Fibroblast of lung (primary cell): ENCODE measurements at regions not wholly inside any gene's neighbourhood (a gene's known extent, or its start where the extent isn't known, plus 50 kb on each side); places are given as distances from the start of the nearest gene placed in this dataset.

Experiments used
- DNase-seq, 2 donors: peaks; one replicate each; pipeline versions ENCODE4 v3.0.0 to v3.0.0-alpha.2; 2010; ENCODE audit warnings: low read depth in 2 of 2
- H2AFZ ChIP-seq: 2 replicates; pipeline ENCODE4 v1.5.1; 2012; ENCODE audit warnings: low read length, control low read depth, inconsistent platforms
- H3K27ac ChIP-seq: 2 replicates; pipeline ENCODE4 v1.5.1; 2011; ENCODE audit warnings: low read length, control low read depth; ENCODE audit not compliant: insufficient read depth
- H3K27me3 ChIP-seq: 2 replicates; pipeline ENCODE4 v1.5.1; 2011; ENCODE audit warnings: mild to moderate bottlenecking, low read length; ENCODE audit not compliant: control insufficient read depth, insufficient read depth
- H3K36me3 ChIP-seq: 2 replicates; pipeline ENCODE4 v1.5.1; 2011; ENCODE audit warnings: low read length; ENCODE audit not compliant: control insufficient read depth, insufficient read depth
- H3K4me1 ChIP-seq: 2 replicates; pipeline ENCODE4 v1.5.1; 2011; ENCODE audit warnings: low read length; ENCODE audit not compliant: control insufficient read depth, insufficient read depth; ENCODE audit errors: extremely low read depth
- H3K4me2 ChIP-seq: 2 replicates; pipeline ENCODE4 v1.5.1; 2011; ENCODE audit warnings: low read length, control low read depth; ENCODE audit not compliant: insufficient read depth; ENCODE audit errors: extremely low read depth
- H3K4me3 ChIP-seq, 4 experiments: fragments of 200-600 bp in 1 of 4; sonication (generic) in 1 of 4; replicated peaks in 1 of 4; 2 replicates each; pipeline ENCODE4 v1.5.1; 2011 to 2016; ENCODE audit warnings: low read length in 4 of 4, low read depth in 3 of 4, mild to moderate bottlenecking in 3 of 4, control low read depth in 2 of 4, inconsistent platforms in 1 of 4, mixed read lengths in 1 of 4; ENCODE audit not compliant: insufficient read depth in 1 of 4; ENCODE audit errors: control extremely low read depth in 1 of 4
- H3K79me2 ChIP-seq: 2 replicates; pipeline ENCODE4 v1.5.1; 2012; ENCODE audit warnings: mild to moderate bottlenecking, low read length, inconsistent platforms; ENCODE audit not compliant: control insufficient read depth, insufficient read depth
- H3K9ac ChIP-seq: 2 replicates; pipeline ENCODE4 v1.5.1; 2011; ENCODE audit warnings: mild to moderate bottlenecking, low read length, control low read depth; ENCODE audit not compliant: insufficient read depth
- H3K9me3 ChIP-seq: 2 replicates; pipeline ENCODE4 v1.5.1; 2012; ENCODE audit warnings: low read depth, low read length; ENCODE audit not compliant: control insufficient read depth, insufficient read depth
- H4K20me1 ChIP-seq: 2 replicates; pipeline ENCODE4 v1.5.1; 2011; ENCODE audit warnings: low read length; ENCODE audit not compliant: control insufficient read depth, insufficient read depth; ENCODE audit errors: extremely low read depth
- EZH2 ChIP-seq: IDR thresholded peaks from 2 replicates; pipeline ENCODE4 v1.5.1; 2012; ENCODE audit warnings: low read length, control low read depth, mild to moderate bottlenecking; ENCODE audit errors: missing control alignments
- TF ChIP-seq, protein P1 (sequence below), 2 donors: IDR thresholded peaks in 1 of 2; conservative IDR thresholded peaks in 1 of 2; 1 replicate in 1 of 2; 2 replicates in 1 of 2; pipeline ENCODE4 v1.5.1; 2011 to 2012; ENCODE audit warnings: low read length in 2 of 2, control low read depth in 1 of 2, inconsistent platforms in 1 of 2, low read depth in 1 of 2, mild to moderate bottlenecking in 1 of 2

DNA sequence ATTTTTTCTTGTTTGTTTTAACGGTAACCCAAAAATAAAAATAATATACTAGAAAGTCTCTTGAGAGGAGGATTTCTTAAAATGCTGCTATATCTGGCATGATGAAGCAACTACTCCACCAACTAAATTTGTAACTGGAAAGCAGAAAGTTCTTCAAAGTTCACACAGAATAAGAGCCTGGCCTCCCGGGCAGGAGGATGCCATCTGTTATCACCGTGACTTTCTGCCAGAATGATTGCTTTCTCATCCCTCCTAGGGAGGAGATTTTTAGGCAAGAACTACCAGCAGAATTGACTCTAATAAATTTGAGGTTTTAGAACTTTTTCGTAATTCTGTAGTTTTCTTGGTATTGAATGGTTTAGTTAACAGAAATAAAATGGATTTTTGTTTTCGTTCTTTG, 464.6 kb upstream of the ACTBL2 start:
- H3K4me3 ChIP-seq: no peak overlapping the region
- H3K36me3 ChIP-seq: no peaks in the 10 kb centered on the region
- no peaks in the 10 kb centered on the region for H3K9me3 ChIP-seq
- H3K27me3 ChIP-seq: no peaks in the 10 kb centered on the region
- H2AFZ ChIP-seq: no peak overlapping the region
- no peaks in the 10 kb centered on the region for H4K20me1 ChIP-seq
- H3K79me2 ChIP-seq: no peaks in the 10 kb centered on the region
- H3K27ac ChIP-seq: no peak overlapping the region
- H3K4me2 ChIP-seq: no peak overlapping the region
- no peaks in the 10 kb centered on the region for H3K4me1 ChIP-seq
- peak in 1 of 2 donors; percentile 30 for DNase-seq
- TF ChIP-seq EZH2: no peak
- TF ChIP-seq, protein P1, sequence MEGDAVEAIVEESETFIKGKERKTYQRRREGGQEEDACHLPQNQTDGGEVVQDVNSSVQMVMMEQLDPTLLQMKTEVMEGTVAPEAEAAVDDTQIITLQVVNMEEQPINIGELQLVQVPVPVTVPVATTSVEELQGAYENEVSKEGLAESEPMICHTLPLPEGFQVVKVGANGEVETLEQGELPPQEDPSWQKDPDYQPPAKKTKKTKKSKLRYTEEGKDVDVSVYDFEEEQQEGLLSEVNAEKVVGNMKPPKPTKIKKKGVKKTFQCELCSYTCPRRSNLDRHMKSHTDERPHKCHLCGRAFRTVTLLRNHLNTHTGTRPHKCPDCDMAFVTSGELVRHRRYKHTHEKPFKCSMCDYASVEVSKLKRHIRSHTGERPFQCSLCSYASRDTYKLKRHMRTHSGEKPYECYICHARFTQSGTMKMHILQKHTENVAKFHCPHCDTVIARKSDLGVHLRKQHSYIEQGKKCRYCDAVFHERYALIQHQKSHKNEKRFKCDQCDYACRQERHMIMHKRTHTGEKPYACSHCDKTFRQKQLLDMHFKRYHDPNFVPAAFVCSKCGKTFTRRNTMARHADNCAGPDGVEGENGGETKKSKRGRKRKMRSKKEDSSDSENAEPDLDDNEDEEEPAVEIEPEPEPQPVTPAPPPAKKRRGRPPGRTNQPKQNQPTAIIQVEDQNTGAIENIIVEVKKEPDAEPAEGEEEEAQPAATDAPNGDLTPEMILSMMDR (conservative IDR thresholded peaks at IDR 0.05 in 1 of 2, IDR thresholded peaks at IDR 0.05 in 1 of 2; ENCODE audit: low read depth in 1 of 2, low read length in 2 of 2): no peak
- H3K9ac ChIP-seq: no peak overlapping the region

DNA sequence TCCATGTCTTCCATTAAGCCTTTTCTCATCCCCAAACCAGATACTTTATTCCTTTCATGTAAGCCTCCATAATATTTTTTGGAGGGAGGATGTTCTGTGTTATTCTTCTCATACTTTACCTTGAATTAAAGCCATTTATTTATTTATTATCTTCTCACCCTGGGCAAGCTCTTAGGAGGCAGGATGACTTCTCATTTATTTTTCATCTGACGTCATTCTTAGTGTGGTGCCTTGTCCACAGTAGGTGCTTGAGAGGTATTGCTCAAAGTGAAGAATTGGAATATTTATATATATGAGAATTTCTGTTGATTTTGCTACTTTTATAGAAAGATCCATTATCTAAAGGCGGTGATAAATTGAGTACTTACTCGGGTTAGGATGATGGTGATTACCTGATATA, 458.3 kb upstream of the ACTBL2 start:
- H4K20me1 ChIP-seq: no peaks in the 10 kb centered on the region
- H3K4me3 ChIP-seq: no peak overlapping the region
- H3K27ac ChIP-seq: no peak overlapping the region
- no peak overlapping the region for H3K4me2 ChIP-seq
- H2AFZ ChIP-seq: no peak overlapping the region
- peaks cover 4% of the 10 kb centered on the region for H3K4me1 ChIP-seq
- no peaks in the 10 kb centered on the region for H3K9me3 ChIP-seq
- H3K27me3 ChIP-seq: no peaks in the 10 kb centered on the region
- no peaks in the 10 kb centered on the region for H3K79me2 ChIP-seq
- H3K9ac ChIP-seq: no peak overlapping the region
- DNase-seq: no peak
- no peaks in the 10 kb centered on the region for H3K36me3 ChIP-seq
- TF ChIP-seq EZH2: no peak
- TF ChIP-seq, protein P1 (conservative IDR thresholded peaks at IDR 0.05 in 1 of 2, IDR thresholded peaks at IDR 0.05 in 1 of 2; ENCODE audit: low read depth in 1 of 2, low read length in 2 of 2): no peak

DNA sequence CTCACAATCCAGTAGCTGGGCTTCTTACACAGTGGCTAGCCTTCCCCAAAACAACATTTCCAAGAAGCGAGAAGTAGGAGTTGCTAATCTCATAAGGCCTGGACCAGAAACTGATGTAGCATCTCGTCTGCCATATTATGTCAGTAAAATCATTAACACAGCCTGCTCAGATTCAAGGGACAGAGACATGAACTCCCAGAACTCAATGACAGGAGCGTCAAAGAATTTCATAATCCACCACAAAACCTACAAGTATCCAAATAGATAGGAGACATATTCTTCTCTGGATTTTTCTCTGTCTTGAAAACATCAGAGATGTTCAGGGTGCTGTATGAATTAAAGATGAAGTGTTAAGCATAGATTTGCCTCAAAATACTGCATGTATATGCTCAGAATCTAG, 457.6 kb upstream of the ACTBL2 start:
- no peaks in the 10 kb centered on the region for H4K20me1 ChIP-seq
- H3K27me3 ChIP-seq: no peaks in the 10 kb centered on the region
- no peak overlapping the region for H3K4me3 ChIP-seq
- no peak overlapping the region for H3K27ac ChIP-seq
- no peak overlapping the region for H3K4me2 ChIP-seq
- H3K9ac ChIP-seq: no peak overlapping the region
- no peaks in the 10 kb centered on the region for H3K36me3 ChIP-seq
- H3K4me1 ChIP-seq: peaks cover 4% of the 10 kb centered on the region
- TF ChIP-seq, protein P1 (conservative IDR thresholded peaks at IDR 0.05 in 1 of 2, IDR thresholded peaks at IDR 0.05 in 1 of 2; ENCODE audit: low read depth in 1 of 2, low read length in 2 of 2): no peak
- no peak for TF ChIP-seq EZH2
- H3K9me3 ChIP-seq: no peaks in the 10 kb centered on the region
- no peaks in the 10 kb centered on the region for H3K79me2 ChIP-seq
- DNase-seq: no peak
- H2AFZ ChIP-seq: no peak overlapping the region
